MM.1S (cell line): ENCODE measurements at regions not wholly inside any gene's neighbourhood (a gene's known extent, or its start where the extent isn't known, plus 50 kb on each side); places are given as distances from the start of the nearest gene placed in this dataset.

Experiments
- CTCF ChIP-seq: fragments of 300-600 bp; sonication (generic); IDR thresholded peaks from 2 replicates; pipeline ENCODE4 v1.5.1; 2016; ENCODE audit warnings: antibody characterized with exemption, low read length, mixed read lengths
- EZH2 ChIP-seq: fragments of 300-600 bp; sonication (generic); optimal IDR thresholded peaks from 2 replicates; pipeline ENCODE3; 2017; ENCODE audit warnings: low read depth, mild to moderate bottlenecking, antibody characterized with exemption, low read length, mixed read lengths
- EZH2phosphoT487 ChIP-seq: fragments of 300-600 bp; sonication (generic); IDR thresholded peaks from 2 replicates; pipeline ENCODE4 v1.6.1; 2018; ENCODE audit warnings: antibody characterized with exemption, low read length

- no peak for TF ChIP-seq CTCF
- no peak for TF ChIP-seq EZH2
- TF ChIP-seq EZH2phosphoT487: no peak
Measured at GRCh38 chr3:162096874-162097273, 600.3 kb downstream of the OTOL1 start.
